NCI-H774 (cell line): ENCODE measurements at regions not wholly inside any gene's neighbourhood (a gene's known extent, or its start where the extent isn't known, plus 50 kb on each side); places are given as distances from the start of the nearest gene placed in this dataset.

Experiments
- DNase-seq: peaks from one replicate; lab custom pipeline; 2025; lab: John Stamatoyannopoulos, UW

DNA sequence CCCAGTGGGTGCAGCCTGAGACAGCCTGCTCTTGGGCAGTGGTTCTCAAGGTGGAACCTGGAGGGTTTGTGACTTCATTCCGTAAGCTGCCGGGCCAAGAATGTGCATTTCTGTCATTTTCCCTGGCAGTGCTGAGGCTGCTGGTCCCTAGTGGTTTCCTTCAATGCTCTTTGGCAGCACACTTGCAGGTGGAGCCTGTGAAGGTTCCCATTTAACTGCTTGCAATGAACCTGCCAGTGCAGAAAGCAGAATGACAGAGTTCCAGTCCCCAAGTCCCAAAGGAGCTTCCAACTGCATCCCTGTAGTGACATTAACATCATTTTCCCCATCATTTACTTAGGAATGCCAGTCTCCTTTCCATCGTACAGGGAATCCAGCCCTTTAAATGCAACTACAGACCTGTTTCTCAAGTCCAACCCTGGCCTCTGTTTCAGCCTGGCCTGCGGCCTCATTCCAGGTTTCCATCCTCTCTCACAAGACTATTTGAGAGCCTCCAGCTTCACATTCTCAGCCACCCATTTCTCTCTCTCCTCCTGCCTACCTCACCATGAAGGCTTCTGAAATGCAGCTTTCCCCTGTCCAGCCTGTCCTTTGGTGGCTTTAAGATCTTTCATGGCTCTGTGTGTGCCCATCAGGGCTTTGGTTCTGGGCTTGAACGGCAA lies 149.7 kb upstream of the GGTLC1 start:
- DNase-seq = no peak

DNA sequence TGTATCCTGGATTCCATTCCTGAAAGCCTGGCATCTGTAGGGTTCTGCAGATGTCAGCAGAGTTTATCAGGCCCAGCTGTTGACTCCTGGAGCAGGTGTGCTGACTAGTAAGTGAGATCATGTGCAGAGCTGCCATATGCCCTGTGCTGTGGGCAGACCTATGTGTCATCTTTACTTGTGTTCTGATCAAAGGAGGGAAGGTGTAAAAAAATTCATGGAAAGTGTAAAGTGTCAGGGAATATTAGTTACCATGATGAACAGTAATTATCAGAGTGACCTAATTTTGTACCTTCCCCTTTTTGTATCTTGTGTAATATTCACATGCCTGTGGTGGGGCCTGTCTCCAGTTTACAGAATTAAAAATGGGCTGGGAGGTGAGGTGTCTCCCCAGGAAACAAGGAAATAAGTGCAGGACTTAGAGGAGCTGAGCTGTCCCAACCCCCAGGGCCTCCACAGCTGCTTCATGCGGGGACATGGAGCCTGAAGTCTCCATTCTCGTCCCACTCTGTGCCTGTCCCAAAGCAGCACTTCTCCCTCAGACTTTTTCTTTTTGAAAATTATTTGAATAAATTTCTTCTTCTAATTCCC lies 148.2 kb upstream of the GGTLC1 start:
- DNase-seq = no peak

DNA sequence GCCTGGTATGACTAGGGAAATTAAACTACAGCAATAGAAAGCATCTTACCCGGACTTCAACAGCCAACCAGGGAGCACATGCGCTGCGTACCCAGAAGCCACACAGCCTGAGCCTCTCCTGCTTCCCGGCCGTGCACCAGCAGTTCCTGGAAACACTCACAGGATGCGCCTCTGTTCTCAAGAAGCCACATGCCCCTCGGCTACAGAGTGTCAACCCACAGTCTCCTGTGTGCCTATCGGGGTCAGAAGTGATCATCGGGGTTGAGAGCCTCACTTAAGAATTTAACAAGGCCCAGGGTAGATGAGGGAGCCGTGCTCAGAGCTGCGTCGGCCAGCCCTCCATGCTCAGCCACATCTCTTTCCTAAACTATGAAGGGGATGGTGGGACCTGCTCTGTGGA lies 147.2 kb upstream of the GGTLC1 start:
- no peak for DNase-seq

DNA sequence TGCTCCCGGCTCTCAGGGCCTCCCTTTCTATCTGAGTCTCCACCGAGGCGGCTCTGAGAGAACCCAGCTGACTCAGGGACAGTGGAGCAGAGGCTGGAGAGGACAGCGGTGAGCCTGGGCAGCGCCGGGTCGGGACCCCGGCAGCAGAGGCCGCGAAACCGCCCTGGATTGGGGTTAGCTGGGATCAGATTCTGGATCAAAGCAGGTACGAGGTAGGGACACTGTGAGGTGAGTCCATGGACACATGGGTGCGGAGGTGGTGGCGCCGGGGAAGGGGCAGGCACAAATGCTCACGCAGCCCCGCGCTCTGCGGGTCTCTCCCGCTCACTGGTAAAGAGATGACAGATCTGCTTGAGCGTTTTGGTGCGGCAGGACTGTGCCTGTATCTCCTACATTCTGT lies 146.4 kb upstream of the GGTLC1 start:
- no peak for DNase-seq

DNA sequence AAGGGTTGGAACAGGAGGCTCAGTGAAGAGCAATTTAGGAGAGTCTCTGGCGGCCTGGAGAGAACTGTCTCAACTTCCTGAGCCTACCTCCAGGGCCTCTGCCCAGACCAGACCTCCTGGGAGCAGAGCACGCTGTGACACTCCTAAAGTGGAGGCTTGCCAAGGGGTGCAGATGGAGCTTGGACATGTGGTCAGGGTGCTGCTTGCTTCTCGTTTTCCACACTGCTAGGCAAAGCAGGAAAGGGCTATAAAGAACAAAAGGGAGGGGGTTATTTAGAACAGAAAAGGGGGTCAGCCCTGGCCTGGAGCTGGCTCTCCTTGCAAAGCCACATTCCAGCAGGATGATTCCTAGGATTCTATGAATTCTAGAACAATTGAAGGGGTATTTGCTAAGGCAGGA lies 145.7 kb upstream of the GGTLC1 start:
- DNase-seq = no peak

DNA sequence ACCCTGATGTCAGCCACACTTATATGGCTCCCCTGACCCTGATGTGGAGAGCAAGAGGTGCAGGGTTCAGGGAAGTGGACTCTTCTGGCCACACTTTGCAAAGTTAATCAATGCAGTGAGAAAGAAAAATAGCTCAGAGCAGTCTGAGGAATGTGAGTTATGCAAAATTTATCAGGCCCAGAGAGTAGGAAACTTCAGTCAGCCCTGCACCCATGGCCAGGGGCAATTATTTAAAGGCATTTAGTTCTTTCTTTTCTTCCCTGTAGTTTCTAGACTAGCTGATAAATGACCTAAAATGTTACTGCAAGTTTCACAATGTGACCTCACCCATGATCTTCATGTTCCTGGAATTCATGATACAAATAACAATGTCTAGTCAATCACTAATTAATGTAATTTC lies 143.7 kb upstream of the GGTLC1 start:
- DNase-seq = no peak

DNA sequence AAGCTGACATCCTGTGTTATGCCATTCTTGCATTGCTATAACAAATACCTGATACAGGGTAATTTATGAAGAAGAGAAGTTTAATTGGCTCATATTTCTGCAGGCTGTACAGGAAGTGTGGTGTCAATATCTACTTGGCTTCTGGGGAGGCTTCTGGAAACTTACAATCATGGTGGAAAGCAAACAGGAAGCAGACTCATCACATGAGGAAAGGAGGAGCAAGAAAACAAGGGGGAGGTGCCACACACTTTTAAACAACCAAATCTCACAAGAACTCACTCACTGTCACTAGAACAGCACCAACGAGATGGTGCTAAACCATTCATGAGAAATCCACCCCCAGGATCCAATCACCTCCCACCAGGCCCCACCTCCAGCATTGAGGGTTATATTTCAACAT lies 143.1 kb upstream of the GGTLC1 start:
- DNase-seq = no peak

DNA sequence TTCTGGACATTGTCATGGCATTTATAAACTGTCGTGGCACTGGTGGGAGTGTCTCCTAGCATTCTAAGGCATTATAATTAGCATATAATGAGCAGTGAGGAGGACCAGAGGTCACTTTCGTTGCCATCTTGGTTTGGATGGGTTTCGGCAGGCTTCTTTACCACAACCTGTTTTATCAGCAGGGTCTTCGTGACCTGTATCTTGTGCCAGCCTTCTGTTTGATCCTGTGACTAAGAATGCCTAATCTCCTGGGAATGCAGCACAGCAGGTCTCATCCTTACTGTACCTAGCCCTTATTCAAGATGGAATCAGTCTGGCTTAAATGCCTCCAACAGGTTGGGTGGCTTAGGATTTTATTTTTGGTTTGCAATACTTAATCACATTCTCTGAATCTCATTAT lies 142.7 kb upstream of the GGTLC1 start:
- no peak for DNase-seq

DNA sequence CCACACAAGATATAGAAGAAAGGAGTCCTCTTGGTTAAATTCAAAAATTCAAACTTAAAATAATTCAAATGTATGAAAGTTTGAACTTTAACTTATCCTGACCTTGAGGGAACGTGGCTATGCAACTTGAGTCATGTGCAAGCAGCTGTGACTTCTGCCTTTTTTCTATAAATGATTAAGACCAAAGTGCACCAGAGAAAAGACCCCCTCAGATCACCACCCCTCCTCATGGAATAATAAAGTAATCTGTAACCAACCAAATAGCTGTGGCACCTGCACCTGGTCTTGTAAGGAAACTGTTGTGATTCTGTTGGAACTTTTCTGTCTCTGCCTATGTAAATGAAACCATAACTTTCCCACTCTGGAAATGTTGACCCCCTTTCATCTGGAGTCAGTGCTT lies 141.1 kb upstream of the GGTLC1 start:
- DNase-seq = no peak

DNA sequence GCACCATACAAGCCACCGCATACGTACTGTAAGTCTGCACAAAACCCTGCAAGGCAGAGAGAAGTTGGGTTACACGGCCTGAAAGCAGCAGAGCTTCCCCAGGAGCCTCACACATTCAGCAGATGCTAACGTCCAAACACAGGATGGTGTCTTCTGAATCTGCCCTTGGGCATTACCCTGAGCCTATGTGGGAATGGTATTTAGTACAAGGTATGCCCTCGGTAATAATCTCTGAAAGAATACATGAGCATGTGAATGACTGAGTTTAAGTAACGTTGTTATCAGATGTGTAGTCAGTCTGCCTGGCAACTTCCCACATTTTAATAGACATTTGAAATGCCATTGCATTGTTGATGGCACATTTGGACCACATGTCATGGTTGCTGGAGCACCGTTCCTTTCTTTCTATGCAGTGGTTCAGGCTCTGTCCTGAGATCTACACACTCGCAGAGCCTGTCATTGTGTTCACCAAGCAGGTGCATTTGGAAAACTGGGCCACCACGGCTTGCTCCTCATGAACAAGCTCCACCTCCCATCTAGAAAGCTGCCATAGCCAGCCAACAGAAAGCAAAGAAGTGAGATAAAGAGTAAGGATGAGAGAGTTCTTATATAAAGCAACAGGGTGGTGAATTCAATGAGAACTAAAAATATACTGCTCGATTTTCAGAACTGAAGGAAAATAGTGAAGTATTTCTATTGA lies 136.5 kb upstream of the GGTLC1 start:
- no peak for DNase-seq

DNA sequence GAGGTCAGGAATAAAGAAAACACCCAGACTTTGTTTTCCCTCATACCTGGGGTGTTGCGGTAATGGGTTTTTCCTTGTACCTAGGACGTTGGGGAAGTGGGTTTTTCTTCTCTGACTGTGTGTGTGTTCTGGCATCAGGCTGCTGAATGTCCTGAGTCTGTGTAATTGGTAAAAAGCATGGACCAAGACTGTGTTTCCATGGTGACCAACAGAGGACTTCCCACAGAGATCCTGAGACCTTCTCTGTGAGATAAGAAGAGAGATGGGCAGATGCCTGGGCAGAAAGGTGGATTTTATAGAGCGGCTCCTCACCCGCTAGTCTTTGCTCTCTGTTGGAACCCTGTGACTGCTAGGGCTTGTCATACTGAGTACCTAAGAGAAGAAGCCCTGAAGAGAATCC lies 135.4 kb upstream of the GGTLC1 start:
- no peak for DNase-seq

DNA sequence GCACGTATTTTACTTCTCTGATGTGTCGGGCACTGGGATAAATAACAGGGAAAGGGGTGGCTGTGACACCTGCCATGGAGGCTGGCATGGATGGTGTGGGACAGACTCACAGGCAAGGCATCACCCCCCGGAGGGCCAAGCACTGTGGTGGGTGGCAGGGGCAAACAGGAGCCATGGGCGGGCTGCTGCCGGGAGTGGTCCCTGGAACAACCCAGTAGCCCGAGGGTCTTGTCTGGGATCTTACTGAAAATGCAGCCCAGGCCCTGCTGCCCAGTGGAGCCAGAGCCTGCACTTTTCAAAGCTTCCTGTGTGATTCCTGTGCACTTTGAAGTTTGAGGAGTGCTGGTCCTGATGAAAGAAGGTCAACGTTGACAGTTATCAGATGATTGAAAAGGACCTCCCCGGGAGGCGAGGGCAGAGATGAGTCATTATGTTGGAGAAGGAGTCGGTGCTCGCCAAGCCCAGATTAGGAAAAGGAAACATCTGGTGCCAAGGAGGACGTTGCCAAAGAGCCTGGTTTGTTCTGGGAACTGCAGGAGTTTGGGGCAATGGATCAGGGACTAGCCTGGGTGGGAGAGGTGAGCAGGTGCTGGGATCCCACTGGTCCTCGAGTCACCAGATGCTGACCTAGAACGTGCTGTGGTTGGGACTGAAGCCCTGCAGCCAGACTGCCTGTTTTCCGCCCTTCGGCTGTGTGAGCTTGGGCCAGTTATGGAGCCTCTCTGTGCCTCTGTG lies 130.0 kb upstream of the GGTLC1 start:
- no peak for DNase-seq

DNA sequence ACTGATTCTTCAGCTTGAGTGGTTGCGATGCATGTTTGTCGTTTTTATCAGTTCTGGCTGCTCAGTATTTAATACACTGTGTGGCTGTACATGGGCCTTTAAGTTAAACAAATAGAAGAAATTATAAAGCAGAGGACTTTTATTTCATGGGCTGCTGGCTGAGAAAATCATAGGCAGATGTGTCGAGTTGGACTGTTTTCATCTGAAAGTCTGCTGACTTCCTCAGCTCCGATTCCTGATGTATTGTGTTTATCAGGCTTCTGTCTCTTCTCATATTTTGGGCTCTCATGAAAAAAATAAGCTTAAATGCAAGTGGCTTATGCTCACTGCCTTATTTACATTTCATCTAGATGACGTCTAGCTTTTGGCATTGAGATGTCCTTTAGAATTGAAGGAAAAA lies 129.5 kb upstream of the GGTLC1 start:
- DNase-seq = no peak

DNA sequence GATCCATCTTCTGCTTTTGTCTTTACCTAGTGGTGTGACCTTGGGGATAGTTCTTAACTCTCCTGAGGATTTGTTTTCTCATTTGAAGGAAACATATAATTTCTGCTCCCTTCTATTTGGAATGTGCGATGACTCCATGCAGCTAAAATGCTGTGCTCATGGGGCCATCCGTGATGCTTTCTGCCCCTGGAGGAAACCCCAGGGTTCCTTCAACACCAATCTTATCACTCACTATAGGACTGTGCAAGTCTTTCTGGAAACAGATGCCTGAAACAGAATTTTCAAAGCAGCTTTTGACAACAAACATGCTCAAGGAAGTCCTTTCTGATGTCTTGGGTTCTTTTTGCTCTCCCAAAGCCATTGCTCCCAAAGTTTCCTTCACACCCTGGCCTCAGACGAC lies 128.8 kb upstream of the GGTLC1 start:
- no peak for DNase-seq

DNA sequence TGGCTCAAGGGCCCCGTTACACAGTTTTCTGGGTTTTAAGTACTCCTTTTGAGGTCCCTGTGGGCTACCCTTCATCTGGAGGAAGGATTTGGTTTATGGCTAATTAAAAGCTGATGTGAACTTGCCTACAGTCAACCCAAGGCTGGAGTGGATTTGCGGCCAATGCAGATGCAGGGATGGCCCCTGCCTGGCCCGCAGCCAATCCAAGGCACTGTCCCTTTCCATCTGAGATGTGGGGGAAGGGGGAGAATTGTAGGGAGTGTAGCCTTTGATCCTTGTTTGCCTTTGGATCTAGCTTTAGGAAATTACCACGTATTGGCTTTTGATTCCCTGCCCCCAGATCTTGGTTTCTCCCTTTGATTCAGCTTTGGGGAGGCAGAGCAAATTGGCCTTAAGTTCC lies 128.0 kb upstream of the GGTLC1 start:
- DNase-seq = no peak

DNA sequence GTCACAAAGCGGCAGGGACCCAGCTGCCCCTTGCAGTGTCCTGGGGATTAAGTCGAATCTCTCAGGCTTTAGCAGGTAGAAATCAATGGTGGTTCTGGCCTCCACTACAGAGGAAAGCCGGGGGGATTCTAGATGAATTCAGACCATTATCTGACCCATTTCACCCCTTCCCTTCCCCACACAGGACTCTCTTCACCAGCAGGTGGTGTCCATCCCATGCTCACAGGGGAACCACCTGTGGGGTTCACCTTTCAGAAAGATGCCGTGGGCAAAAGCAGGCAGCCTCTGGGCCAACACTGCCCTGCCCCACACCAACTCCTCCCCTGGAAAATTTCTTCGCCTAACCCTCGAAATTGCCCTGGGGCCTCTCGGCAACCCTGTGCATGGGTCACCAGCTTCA lies 123.8 kb upstream of the GGTLC1 start:
- DNase-seq = no peak

DNA sequence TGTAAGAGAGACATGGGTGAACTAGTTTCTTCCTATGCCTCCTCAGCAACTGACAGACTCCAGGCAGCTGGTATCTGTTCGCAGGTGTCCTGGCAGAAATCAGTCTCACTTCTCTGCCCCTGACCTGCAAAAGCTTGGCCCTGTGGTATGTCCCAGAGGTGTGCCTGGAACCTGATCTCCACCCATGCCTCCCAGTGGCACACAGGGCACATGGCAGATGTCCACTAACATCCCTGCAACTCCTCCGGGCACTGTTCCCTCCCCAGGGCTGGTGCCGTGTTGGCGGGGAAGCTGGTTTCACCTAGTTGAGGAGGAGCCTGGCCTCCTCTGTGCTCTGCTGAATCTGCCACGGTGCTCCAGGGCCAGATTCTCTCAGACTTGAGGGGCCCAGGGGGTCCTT lies 123.3 kb upstream of the GGTLC1 start:
- no peak for DNase-seq

DNA sequence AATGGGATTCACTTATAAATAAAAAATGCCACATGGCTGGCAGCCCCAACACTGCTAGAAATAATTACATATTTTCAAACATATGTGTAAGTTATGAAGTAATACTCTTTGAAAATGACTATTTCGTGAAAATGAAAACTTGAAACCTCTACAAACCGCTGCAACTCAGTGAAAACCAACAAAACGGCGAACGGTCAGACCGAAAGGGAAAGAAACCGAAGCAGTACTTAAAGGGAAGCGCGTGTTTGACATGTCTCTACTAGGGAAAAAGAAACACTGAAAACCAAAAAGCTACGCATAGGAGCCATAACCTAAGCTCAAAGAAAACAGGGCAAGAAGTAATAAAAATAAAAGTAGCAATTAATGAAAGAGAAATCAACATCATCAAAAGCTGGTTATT lies 121.0 kb upstream of the GGTLC1 start:
- no peak for DNase-seq

DNA sequence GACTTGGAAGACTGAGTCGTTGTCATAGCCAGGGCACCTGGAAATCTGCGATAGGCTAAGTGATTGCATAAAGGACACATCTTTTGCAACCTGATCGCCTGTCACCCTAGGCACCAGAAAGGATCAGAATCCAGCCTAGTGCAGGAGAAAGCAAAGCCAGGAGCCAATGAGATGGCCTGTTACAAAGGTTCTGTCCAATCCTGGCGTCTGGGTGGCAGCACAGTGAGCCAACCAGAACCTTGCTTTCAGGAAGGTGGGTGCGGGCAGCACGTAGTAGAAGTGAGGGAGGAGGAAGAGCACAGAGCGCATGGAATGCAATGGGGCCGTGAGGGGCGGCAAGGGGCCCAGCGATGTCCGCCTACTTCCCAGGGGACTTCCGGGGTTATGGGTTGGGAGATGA lies 120.4 kb upstream of the GGTLC1 start:
- no peak for DNase-seq

DNA sequence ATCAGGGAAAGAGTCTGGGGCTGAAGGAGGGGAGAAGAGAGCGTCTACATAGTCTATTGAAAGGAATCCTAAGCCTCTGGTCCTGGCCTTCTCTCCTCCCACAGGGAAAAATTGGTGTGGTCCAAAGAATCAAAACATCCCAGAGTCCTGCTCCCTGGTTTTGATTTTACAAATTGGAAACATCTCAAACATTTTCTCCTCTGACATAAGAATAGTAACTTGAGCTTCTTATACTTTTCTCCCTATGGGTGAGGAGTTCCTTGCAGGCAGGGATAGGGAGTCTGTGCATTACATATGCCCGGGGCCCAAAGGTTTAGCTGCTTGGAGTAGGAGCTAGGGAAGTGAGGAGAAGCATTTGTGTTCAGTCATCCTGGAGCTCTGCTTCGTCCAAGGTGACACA lies 120.0 kb upstream of the GGTLC1 start:
- DNase-seq = no peak

DNA sequence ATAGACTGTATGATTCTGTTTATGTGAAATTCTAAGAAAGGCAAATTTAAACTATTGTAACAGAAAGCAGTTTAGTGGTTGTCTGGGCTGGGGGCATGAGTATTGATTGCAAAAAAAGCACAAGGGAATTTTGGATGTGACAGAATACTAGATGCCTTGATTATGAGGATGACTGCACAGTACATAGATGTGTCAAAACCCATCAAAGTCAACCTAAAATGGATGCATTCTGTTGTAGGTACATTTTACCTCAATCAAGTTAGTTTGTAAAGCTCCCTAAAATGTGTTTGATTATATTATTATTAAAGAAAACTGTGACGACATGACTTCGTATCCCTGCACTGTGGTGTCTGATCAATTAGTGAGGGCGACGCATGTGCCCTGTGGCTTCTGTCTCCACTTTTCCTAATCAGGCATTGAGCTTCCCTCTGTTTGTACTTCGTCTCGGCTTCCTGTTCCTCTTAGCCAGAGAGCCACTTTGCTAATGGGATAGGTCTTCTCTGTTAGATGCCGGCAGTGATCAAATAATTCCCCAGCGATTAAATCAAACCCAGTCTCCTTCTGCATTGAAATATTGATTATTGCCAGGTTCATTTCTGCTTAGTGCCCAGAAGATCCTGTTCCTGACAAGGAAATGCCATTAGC lies 118.3 kb upstream of the GGTLC1 start:
- no peak for DNase-seq

DNA sequence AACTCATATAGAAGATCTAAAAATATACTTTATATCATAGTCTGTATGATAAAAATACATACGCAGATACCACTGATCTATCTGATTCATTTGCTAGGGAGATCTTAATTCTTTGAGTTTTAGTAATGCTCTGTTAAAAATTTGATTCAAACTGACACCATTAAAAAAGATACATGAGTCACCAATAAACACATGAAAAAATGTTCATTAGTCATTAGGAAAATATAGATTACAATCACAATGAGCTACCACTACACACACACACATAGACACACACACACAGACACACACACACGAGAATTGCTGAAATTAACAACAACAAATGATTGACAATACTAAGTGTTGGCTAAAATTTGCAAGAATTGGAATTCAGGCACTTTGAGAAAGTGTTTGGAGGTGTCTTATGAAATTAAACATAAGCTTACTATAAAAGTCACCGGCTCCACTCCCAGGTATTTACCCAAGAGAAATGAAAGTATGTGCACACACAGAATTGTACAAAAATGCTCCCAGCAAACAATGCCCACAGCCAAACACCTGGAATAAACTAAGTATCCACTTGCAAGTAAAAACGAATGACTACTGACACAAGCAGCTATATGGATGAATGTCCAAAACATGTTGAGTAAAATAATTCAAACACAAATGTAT lies 117.7 kb upstream of the GGTLC1 start:
- no peak for DNase-seq
